GM12801 (cell line): ENCODE measurements at regions not wholly inside any gene's neighbourhood (a gene's known extent, or its start where the extent isn't known, plus 50 kb on each side); places are given as distances from the start of the nearest gene placed in this dataset.

Experiments used
- CTCF ChIP-seq: IDR thresholded peaks from one replicate; pipeline ENCODE4 v1.5.1; 2011; ENCODE audit warnings: control low read depth; ENCODE audit not compliant: insufficient read length; ENCODE audit errors: extremely low read depth

DNA sequence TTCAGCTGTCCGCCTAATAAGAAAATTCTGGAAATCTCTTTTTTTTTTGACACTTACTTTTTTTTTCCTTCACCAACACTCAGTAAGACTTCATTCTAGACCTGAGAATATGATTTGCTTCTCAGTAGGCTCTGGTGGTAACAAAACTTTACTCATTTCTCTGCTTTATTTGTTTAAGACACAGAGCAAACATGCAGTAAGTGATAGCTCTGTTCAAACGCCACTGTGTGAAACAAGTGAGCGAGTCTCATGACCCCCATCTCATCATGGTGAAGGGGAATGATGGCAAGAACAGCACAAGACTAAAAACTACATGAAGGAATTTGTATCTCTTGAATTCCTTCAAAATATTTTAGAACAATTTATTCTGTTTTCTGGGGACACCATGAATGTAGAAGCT lies 541.6 kb upstream of the POU3F2 start:
- TF ChIP-seq CTCF, result no peak

DNA sequence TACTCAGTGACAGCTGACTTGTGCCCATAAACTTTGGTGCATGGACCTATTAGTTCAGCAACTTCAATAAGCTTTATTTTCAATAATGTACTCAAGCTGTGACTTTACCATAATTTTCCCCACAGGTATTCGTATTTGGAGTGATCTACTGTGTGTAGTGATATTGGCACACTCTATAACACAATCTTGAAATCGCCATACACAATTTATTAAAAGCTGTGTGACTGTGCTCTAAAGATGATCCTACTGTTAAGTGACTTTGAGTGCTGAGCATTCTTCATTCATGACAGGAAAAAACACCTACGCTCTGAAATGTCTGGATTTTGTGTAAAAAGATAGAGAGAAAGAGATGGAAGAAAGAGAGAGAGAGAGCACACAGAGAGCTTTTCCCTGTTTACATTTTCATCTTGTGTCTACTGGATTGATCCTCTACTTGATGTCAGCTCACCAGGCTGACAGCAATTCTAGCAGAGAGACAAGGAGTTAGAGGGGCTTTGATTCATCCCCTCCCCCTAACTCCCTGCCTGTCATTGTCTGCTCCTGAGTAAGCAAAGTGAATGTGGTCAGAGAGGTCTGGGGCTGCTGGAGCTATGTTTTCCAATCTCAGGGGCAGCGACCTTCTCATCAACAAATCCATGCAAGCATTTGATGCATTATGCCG lies 538.7 kb upstream of the POU3F2 start:
- TF ChIP-seq CTCF, result no peak

DNA sequence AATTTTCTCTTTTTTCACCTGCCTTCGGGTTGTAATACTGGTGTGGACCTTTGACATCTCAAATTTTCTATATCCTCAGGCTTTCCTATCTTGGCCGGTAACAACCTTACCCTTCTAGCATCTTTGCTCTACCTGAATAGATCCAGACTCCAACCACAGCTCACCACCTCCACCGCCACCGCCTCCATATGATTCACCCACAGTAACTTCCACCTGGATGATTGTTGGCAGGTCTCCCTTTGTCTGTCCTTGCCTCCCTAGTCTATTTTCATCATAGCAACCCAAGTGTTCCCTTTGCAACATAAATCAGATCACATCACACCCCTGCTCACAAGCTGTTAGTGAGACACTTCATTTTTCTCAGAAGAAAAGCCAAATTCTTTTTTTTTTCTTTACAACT lies 525.8 kb upstream of the POU3F2 start:
- TF ChIP-seq CTCF, result no peak

DNA sequence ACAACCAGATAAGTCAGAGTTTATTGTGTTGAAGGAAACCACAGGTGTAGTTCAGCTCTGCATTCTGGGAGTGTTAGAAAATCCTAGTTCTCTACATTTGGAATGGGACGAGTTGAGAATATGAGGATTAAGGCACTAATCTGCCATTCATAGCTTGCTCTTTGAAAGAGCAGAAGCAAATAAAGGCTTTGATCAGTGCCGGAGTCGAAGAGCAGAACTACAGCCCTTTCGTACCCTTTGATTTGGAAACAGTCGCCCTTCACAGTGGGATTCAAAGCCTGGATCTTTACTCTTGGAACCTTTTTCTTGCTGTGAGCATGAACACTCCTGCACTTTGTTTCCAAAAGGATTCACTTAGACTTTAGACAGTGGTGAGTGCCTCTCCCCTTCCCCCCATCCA lies 523.9 kb upstream of the POU3F2 start:
- no peak for TF ChIP-seq CTCF

GRCh38 chr6:98323605-98324004 lies 510.8 kb upstream of the POU3F2 start:
- no peak for TF ChIP-seq CTCF

DNA sequence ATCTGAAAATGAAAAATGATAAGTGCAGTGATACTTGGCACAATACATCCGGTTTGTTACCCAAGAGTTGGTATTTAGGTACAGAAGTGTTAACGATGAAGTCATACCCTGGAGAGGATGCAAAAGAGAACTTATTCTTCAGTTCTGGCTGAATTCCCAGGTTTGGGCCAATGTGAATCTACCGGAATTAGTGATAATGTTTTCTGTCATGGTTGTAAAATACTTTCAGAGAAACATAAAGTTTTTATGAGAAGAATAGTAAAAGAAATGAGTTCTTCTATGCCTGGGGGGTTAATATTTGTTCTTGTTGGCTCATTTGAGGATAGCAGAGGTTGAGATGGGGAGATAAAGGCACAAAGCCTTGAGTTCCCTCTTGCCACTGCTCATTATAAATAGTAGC lies 509.9 kb upstream of the POU3F2 start:
- no peak for TF ChIP-seq CTCF

GRCh38 chr6:98325366-98325765 lies 509.0 kb upstream of the POU3F2 start:
- TF ChIP-seq CTCF, result no peak
